A673 (cell line): ENCODE measurements at regions not wholly inside any gene's neighbourhood (a gene's known extent, or its start where the extent isn't known, plus 50 kb on each side); places are given as distances from the start of the nearest gene placed in this dataset.

Experiments
- BruUV-seq: library from RNA; stranded (reverse); fragments of 400-500 nt; replicated peaks from 2 replicates; lab custom pipeline; 2021; lab: Mats Ljungman, UMichigan
- CTCF ChIA-PET: fragments of 300-600 bp; sonication (Branson Sonifier 250); formaldehyde crosslinking; loops from one replicate; lab custom pipeline; 2022; ENCODE audit warnings: antibody characterized with exemption; lab: Charles Lee
- POLR2A ChIA-PET: fragments of 300-600 bp; sonication (Branson Sonifier 250); formaldehyde crosslinking; loops from one replicate; lab custom pipeline; 2022; ENCODE audit warnings: antibody characterized with exemption; ENCODE audit not compliant: low non-redundant PET; lab: Charles Lee
- DNase-seq: peaks from one replicate; pipeline ENCODE4 v3.0.0-alpha.2; 2015; ENCODE audit warnings: low spot score
- H3K27ac ChIP-seq: fragments of 200-600 bp; sonication (generic); 2 replicates; pipeline ENCODE4 v1.5.1; 2016; ENCODE audit warnings: mixed run types, low read depth, mild to moderate bottlenecking, mixed read lengths, antibody characterized with exemption, low read length; ENCODE audit not compliant: poor library complexity, severe bottlenecking
- H3K27me3 ChIP-seq: fragments of 200-600 bp; sonication (generic); replicated peaks from 2 replicates; pipeline ENCODE4 v1.6.1; 2017; ENCODE audit warnings: mixed run types, low read depth, mild to moderate bottlenecking, mixed read lengths, antibody characterized with exemption, low read length; ENCODE audit not compliant: insufficient read depth, poor library complexity
- H3K36me3 ChIP-seq: fragments of 200-600 bp; sonication (generic); 2 replicates; pipeline ENCODE4 v1.6.1; 2016; ENCODE audit warnings: mixed run types, mild to moderate bottlenecking, mixed read lengths, antibody characterized with exemption, low read length; ENCODE audit not compliant: insufficient read depth, poor library complexity, severe bottlenecking
- H3K4me1 ChIP-seq: fragments of 200-600 bp; sonication (generic); 2 replicates; pipeline ENCODE4 v1.6.1; 2017; ENCODE audit warnings: mixed run types, mild to moderate bottlenecking, mixed read lengths, antibody characterized with exemption, low read length; ENCODE audit not compliant: insufficient read depth, poor library complexity, severe bottlenecking
- H3K4me3 ChIP-seq: fragments of 200-600 bp; sonication (generic); 2 replicates; pipeline ENCODE4 v1.5.1; 2016; ENCODE audit warnings: low read depth, mixed run types, mild to moderate bottlenecking, mixed read lengths, low read length; ENCODE audit not compliant: poor library complexity, severe bottlenecking
- H3K9me3 ChIP-seq: fragments of 200-600 bp; sonication (generic); 2 replicates; pipeline ENCODE4 v1.6.1; 2016; ENCODE audit warnings: mixed run types, low read depth, mild to moderate bottlenecking, mixed read lengths, antibody characterized with exemption, low read length; ENCODE audit not compliant: poor library complexity, severe bottlenecking
- EZH2 ChIP-seq: fragments of 200-600 bp; sonication (generic); IDR thresholded peaks from 2 replicates; pipeline ENCODE4 v1.6.1; 2017; ENCODE audit warnings: borderline replicate concordance, low read depth, mild to moderate bottlenecking, mixed read lengths, antibody characterized with exemption, low read length; ENCODE audit not compliant: poor library complexity, severe bottlenecking
- intact Hi-C: fragments of 100-400 bp; cut with micrococcal nuclease; formaldehyde crosslinking; loops from one replicate; pipeline ENCODE4 v1.10.0; 2022; ENCODE audit not compliant: unreplicated experiment
- TF ChIP-seq, protein P1 (sequence below): fragments of 300-800, 200-600 bp; sonication (generic); conservative IDR thresholded peaks from 2 replicates; pipeline ENCODE4 v1.5.1; 2017; ENCODE audit warnings: low read depth, mild to moderate bottlenecking, antibody characterized with exemption, low read length, moderate library complexity, mixed read lengths

DNA sequence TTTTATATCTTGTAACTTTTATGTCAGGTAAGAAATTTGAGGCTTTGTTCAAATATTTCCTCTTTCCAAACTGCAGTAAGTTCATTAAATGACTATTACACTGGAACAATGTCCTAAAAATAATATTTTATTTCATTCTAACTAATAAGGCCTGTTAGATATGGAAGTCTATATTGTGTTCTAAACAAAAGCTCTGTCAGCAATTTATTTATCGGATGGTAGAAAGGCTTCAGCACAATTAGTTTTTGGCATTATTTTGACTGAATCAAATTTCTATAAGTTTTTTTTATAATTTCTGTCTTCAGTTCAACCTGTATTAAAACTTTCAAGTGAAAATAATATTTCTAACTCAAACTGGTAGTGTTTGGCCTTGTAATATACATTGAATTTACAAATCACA, 992.1 kb downstream of the EPHA3 start:
- Histone ChIP-seq H3K4me1 (no peaks in the 10 kb centered on the region), H3K27ac (no peak overlapping the region), H3K27me3 (no peaks in the 10 kb centered on the region), H3K4me3 (no peak overlapping the region), H3K9me3 (no peaks in the 10 kb centered on the region), H3K36me3 (no peaks in the 10 kb centered on the region)
- CTCF ChIA-PET, result no interaction called here
- BruUV-seq, result no TSS peak
- DNase-seq, result no peak
- POLR2A ChIA-PET, result no interaction called here
- TF ChIP-seq, protein P1, sequence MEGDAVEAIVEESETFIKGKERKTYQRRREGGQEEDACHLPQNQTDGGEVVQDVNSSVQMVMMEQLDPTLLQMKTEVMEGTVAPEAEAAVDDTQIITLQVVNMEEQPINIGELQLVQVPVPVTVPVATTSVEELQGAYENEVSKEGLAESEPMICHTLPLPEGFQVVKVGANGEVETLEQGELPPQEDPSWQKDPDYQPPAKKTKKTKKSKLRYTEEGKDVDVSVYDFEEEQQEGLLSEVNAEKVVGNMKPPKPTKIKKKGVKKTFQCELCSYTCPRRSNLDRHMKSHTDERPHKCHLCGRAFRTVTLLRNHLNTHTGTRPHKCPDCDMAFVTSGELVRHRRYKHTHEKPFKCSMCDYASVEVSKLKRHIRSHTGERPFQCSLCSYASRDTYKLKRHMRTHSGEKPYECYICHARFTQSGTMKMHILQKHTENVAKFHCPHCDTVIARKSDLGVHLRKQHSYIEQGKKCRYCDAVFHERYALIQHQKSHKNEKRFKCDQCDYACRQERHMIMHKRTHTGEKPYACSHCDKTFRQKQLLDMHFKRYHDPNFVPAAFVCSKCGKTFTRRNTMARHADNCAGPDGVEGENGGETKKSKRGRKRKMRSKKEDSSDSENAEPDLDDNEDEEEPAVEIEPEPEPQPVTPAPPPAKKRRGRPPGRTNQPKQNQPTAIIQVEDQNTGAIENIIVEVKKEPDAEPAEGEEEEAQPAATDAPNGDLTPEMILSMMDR, result no peak
- no peak for TF ChIP-seq EZH2
- intact Hi-C loops, result no loop called here

DNA sequence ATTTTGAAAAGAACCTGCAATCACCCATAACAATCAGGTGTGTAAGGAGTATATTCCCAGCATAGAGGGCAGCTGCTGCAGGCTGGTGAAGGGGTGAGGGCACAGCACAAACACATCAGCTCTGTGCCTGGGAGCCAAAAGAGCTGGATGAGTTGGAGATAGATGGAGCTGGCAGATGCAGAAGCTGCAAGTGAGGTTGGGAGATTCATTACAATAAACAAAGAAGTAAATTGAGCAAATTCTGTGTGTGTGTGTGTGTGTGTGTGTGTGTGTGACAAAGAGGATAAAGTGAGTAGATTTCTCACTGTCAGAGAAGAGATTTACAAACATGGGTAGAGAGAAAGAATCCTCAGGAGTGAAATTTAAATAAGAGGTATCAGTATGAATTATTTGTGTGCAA, 994.7 kb downstream of the EPHA3 start:
- Histone ChIP-seq H3K4me3 (no peak overlapping the region), H3K27me3 (no peaks in the 10 kb centered on the region), H3K9me3 (no peaks in the 10 kb centered on the region), H3K27ac (no peak overlapping the region), H3K36me3 (no peaks in the 10 kb centered on the region), H3K4me1 (no peaks in the 10 kb centered on the region)
- DNase-seq, result no peak
- CTCF ChIA-PET, result no interaction called here
- no peak for TF ChIP-seq EZH2
- TF ChIP-seq, protein P1, result no peak
- POLR2A ChIA-PET, result interaction anchor here (0.6 kb wide), 1 partner anchor 58 kb away, joined by 3 read pairs; no protein-coding TSS in a partner anchor
- intact Hi-C loops, result no loop called here
- BruUV-seq, result no TSS peak

DNA sequence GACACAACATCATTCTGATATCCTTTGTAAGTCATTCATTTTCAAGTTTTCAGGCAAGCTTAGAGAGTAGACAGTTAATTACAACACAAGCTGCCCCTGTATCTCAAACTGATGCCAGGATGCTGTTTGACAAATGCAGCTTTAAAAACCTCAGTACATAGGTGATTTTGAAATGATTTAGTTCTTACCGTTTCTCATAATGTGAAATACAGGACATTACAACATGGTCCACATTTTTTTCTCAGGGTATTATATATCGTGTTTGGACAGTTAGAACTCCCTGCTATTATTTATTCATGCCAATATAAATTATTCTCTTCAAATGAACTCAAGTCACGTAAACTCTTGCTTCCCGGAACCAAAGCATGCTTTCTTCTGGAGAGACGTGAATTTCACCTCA, 1013.9 kb downstream of the EPHA3 start:
- Histone ChIP-seq H3K27ac (no peak overlapping the region), H3K9me3 (no peaks in the 10 kb centered on the region), H3K4me1 (no peaks in the 10 kb centered on the region), H3K36me3 (no peaks in the 10 kb centered on the region), H3K4me3 (no peak overlapping the region), H3K27me3 (no peaks in the 10 kb centered on the region)
- DNase-seq, result no peak
- intact Hi-C loops, result no loop called here
- ChIA-PET CTCF (no interaction called here), POLR2A (no interaction called here)
- TF ChIP-seq, protein P1, result no peak
- TF ChIP-seq EZH2, result no peak
- no TSS peak for BruUV-seq
